ENCODE measurements at regions not wholly inside any gene's neighbourhood (a gene's known extent, or its start where the extent isn't known, plus 50 kb on each side); places are given as distances from the start of the nearest gene placed in this dataset.

- no peak for DNase-seq
Measured at GRCh38 chr1:235009561-235010306, 118.9 kb downstream of the TOMM20 start.

GRCh38 chr1:235009074-235009473 is 119.6 kb downstream of the TOMM20 start:
- no peak for DNase-seq

- no peak for DNase-seq
Measured at GRCh38 chr1:235008239-235008638, 120.4 kb downstream of the TOMM20 start.

- DNase-seq = no peak
Measured at GRCh38 chr1:235006816-235007215, 121.8 kb downstream of the TOMM20 start.

DNA sequence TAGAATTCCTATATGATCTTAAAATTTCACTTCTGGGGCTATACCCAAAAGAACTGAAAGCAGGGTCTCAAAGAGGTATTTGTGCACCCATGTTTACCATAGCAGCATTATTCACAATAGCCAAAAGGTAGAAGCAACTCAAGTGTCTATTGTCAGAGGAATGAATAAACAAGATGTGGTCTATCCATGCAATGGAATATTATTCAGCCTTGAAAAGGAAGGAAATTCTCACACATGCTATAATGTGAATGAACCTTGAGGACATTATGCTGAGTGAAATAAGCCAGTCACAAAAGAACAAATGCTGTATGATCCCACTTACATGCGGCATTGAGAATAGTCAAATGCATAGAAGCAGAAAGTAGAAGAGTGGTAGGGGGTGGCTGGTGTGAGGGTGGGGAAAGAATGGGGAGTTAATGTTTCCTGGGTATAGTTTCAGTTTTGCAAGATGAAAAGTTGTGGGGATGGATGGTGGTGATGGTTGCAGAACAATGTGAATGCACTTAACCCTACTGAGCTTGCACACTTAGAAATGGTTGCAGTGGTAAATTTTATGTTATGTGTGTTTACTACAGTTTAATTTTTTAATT is 122.4 kb downstream of the TOMM20 start:
- DNase-seq = no peak

GRCh38 chr1:235004840-235005391 is 123.7 kb downstream of the TOMM20 start:
- no peak for DNase-seq

DNA sequence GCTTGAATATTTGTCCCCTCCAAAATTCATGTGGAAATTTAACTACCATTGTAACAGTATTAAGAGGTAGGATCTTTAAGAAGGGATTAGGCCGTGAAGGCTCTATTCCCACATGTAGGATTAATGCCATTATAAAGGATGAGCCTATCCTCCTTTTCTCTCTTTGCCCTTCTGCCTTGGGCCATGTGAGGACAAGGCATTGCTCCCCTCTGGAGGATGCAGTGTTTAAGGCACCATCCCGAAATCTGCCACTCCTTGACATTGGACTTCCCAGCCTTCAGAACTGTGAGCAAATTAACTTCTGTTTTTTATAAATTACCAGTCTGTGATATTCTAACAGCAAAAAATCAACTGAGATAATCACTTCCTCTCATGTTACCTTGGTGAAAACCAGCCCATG is 124.4 kb downstream of the TOMM20 start:
- DNase-seq = no peak

GRCh38 chr1:235002706-235003300 is 125.8 kb downstream of the TOMM20 start:
- DNase-seq = no peak

- no peak for DNase-seq
Measured at GRCh38 chr1:234999513-234999940, 129.1 kb downstream of the TOMM20 start.

- peak; percentile 55 to 72 (median 65) for DNase-seq
Measured at GRCh38 chr1:234997896-234998741, 130.5 kb downstream of the TOMM20 start.

DNA sequence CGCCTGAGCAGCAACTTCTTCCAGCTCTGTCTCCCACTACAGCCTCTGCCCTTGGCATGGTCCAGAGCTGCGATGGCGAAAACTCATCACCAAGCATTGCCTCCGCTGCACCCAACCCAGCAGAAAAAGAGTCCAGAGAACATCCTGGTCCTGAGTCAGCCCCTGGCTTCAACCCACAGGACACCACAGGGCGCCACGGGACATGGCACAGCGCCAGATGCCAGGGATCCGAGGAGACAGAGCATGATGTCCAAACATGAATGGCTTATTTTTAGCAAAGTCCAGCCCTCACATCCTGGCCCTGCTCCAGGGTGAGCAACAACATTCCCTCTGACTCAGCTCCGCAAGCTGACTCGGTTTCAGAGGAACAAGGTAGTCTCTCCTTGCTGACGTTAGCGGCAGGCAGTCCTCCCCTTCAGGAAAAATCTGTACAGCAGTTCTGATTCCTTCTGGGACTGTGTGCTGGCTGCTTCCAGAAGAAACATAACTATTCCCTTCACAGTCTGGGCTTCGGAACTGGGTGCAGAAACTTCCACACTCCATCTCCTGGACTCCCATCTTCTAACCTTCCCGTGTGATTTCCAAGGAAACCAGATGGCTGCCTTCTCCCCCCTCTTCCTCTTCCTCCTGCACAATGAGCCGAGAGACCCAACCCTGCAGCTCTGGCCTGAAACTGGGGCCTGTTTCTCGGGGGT is 131.3 kb downstream of the TOMM20 start:
- DNase-seq = peak; percentile 93 to 98 (median 96)

DNA sequence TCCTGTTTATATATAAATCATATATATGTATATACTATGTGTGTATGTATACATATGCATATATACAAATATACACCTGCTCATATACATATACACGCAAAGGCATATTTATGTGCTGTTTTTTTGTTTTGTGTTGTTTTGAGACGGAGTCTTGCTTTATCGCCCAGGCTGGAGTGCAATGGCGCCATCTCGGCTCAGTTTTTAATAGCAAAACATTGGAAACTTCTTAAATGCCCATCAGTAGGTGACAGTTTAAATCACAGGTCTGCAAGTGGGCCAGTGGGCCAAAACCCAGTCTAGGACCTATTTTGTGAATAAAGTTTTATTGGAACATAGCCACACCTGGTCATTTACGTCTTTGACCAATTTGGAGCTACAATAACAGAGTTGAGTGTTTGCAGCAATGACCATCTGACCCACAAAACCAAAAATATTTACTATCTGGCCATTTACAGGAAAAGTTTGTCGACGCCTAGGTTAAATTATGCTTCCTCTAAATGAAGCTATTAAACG is 132.3 kb downstream of the TOMM20 start:
- DNase-seq = no peak

DNA sequence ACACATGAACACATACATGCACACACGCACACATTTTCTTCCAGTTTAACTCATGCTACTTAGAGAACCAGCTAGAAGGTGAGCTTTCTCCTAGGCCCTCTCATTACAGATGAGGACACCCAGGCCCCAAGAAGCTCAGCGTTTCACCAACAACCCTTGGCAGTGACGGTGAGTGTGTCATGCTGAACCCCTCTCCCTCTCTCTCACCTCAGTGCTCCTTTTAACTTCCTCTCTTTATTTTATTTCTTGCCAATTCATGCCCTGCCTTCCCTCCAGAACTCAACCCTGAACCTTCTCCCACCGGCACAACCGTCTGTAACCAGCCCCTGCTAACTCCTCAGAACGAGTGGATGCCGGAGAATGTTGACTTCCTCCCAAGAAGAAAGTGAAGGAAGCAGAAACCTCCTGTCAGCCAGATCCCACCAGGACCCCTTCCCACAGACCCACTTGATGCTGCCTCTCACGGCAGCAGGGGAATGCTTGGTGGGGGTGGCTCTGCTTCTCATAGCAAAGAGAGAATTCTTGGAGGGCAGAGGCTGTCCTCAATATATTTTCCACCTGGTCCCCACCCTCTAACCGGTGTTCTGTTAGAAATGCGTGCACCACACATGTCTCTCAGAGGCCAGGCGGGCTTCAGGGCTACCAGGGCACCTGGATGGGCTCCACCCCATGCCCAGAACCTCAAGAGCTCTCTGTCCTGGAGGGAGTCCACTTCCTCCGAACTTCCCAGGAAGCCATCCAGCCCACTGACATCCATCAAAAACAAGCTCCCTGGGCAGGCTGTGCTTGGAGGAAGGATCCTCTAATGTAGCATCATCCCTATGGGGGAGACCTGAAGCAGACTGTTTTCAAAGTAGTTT is 134.0 kb downstream of the TOMM20 start:
- DNase-seq = no peak

DNA sequence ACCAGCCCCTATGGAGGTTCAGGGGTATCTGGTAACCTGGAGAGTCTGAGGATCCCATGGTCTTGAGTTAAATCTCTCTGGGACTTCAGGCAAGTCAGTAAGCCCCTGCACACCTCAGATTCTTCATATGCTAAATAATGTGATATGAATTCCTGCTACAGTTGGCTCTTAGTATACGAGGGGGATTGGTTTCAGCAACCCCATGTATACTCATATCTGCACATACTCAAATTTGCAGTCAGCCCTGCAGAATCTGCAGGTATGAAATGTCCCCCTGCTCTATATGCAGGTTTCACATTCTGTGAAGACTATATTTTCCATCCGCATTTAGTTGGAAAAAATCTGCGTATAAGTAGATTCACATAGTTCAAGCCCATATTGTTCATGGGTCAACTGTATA is 136.6 kb downstream of the TOMM20 start:
- no peak for DNase-seq

DNA sequence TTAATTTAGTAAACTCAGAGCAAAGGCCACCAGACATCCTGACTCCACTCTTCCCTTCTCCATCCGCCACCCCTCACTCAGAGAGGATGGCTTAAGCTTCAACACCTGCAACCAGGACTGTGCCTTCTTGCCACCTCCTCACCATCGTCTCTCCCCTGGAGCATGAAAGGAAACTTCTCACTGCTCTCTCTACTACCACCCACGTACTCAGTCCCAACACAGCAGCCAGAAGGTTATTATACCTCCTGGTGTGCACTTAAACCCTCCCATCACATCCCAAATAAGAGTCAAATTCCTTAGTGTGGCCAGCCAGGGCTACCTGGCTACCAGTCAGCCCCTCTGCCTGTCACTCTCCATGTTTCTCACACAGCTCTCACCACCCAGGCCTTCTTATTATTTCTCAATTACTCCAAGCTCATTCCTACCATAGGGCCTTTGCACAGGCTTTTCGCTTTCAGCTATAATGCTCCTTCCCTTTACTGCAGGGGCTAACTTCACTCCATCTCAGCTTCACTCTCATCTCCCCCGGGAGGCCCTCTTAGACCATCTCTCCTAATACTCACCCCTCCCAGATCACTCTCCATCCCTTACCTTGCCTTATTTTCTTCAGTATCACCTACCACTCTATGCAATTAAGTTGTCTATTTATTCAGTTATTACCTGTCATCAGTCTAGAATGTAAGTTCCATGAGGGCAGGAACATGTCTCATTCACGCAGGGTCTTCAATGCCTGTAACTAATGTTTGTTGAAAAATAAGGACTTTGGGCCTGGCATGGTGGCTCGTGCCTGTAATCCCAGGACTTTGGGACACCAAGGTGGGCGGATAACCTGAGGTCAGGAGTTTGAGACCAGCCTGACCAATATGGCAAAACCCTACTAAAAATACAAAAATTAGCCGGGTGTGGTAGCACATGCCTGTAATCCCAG is 137.5 kb downstream of the TOMM20 start:
- DNase-seq = no peak

DNA sequence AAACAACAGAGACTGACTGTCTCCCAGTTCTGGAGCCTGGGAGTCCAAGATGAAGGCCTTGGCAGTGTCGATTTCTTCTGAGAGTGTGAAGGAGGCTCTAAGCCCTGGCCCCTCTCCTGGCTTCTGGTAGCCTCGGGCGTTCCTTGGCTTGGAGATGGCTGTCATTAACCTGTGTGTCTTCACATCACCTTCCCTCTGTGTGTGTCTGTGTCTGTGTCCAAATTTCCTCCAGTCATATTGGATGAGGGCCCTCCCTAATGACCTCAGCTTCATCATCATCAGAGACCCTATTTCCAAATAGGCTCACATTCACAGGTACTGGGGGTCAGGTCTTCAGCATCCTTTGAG is 138.3 kb downstream of the TOMM20 start:
- no peak for DNase-seq

GRCh38 chr1:234989479-234990327 is 138.9 kb downstream of the TOMM20 start:
- DNase-seq = no peak

DNA sequence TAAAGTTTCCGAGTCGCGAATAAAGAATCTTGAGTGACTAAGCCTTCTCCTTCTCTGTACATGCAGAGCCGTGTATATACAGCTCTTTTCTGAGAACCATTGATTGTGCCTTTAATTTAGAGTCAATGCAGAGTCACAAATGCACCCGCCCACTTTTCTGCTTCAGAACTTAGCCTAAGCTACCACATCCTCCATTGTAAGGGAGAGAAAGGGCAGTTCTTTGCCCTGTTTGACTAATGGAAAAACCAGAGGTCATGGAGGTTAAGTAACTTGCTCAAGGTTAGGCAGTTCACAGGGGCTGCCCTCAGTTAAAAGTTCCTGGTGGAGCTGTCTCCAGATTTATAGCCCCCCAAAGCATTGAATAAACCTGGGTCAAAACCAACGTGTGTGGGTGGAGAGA is 139.6 kb downstream of the TOMM20 start:
- no peak for DNase-seq

DNA sequence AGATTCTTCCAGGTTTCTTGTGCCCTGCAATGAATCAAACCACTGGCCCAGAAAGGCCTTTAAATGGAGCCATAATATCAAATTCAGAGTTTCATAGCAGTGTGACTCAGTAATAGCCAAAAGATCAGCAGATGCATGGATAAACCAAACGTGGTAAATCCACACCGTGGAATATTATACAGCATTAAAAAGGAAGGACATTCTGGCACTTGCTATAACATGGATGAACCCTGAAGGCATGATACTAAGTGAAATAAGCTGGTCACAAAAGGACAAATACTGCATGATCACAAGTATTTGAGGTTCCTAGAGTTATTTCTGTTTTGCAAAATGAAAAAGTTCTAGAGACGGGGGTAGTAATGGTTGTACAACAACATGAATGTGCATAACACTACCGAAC is 140.1 kb downstream of the TOMM20 start:
- DNase-seq = no peak

Data from suppressor macrophage (primary cell).